Neural cell (in vitro differentiated cells): ENCODE measurements at regions not wholly inside any gene's neighbourhood (a gene's known extent, or its start where the extent isn't known, plus 50 kb on each side); places are given as distances from the start of the nearest gene placed in this dataset.

Experiments used
- CTCF ChIP-seq: fragments of 450-650 bp; IDR thresholded peaks from 2 replicates; pipeline ENCODE4 v1.5.1; 2014; ENCODE audit warnings: antibody characterized with exemption, mild to moderate bottlenecking, moderate library complexity; ENCODE audit not compliant: poor library complexity, severe bottlenecking
- EP300 ChIP-seq: fragments of 450-650 bp; conservative IDR thresholded peaks from 2 replicates; pipeline ENCODE4 v1.6.1; 2014; ENCODE audit warnings: antibody characterized with exemption, mild to moderate bottlenecking, moderate library complexity; ENCODE audit not compliant: poor library complexity, severe bottlenecking
- POLR2AphosphoS5 ChIP-seq: IDR thresholded peaks from 2 replicates; pipeline ENCODE4 v1.6.1; 2012
- RAD21 ChIP-seq: fragments of 450-650 bp; conservative IDR thresholded peaks from 2 replicates; pipeline ENCODE4 v1.6.1; 2014; ENCODE audit warnings: antibody characterized with exemption, mild to moderate bottlenecking, moderate library complexity

- no peak for TF ChIP-seq CTCF
- TF ChIP-seq RAD21 = no peak
- no peak for TF ChIP-seq EP300
- no peak for TF ChIP-seq POLR2AphosphoS5
Measured at GRCh38 chr6:134106702-134107101, 54.3 kb upstream of the SLC2A12 start.
